HG03565 (cell line): ENCODE measurements at regions not wholly inside any gene's neighbourhood (a gene's known extent, or its start where the extent isn't known, plus 50 kb on each side); places are given as distances from the start of the nearest gene placed in this dataset.

Experiments
- ATAC-seq: cut with Tn5 transposase; IDR thresholded peaks from one replicate; pipeline ENCODE4 v1.9.1; 2021; ENCODE audit warnings: mild to moderate bottlenecking, moderate library complexity; ENCODE audit not compliant: unreplicated experiment

GRCh38 chr1:73953586-73953985, 244.4 kb downstream of the LRRIQ3 start:
- ATAC-seq = no peak

- ATAC-seq = no peak
Observed at GRCh38 chr1:73953186-73953585, 244.8 kb downstream of the LRRIQ3 start.

GRCh38 chr1:73948055-73948454, 249.9 kb downstream of the LRRIQ3 start:
- no peak for ATAC-seq

- no peak for ATAC-seq
Observed at GRCh38 chr1:73947009-73947408, 251.0 kb downstream of the LRRIQ3 start.

- ATAC-seq = no peak
Observed at GRCh38 chr1:73943270-73943669, 254.7 kb downstream of the LRRIQ3 start.

- ATAC-seq = no peak
Observed at GRCh38 chr1:73930293-73930692, 267.7 kb downstream of the LRRIQ3 start.

- ATAC-seq = no peak
Observed at GRCh38 chr1:73914951-73915350, 283.0 kb downstream of the LRRIQ3 start.

- no peak for ATAC-seq
Observed at GRCh38 chr1:73913025-73913424, 285.0 kb downstream of the LRRIQ3 start.

- no peak for ATAC-seq
Observed at GRCh38 chr1:73911849-73912248, 286.1 kb downstream of the LRRIQ3 start.

GRCh38 chr1:73910466-73910865, 287.5 kb downstream of the LRRIQ3 start:
- ATAC-seq = no peak

GRCh38 chr1:73910062-73910461, 287.9 kb downstream of the LRRIQ3 start:
- ATAC-seq = no peak

GRCh38 chr1:73909043-73909562, 288.9 kb downstream of the LRRIQ3 start:
- ATAC-seq = no peak

GRCh38 chr1:73907051-73907450, 290.9 kb downstream of the LRRIQ3 start:
- ATAC-seq = no peak

- ATAC-seq = no peak
Observed at GRCh38 chr1:73903092-73903491, 294.9 kb downstream of the LRRIQ3 start.

GRCh38 chr1:73901738-73902137, 296.2 kb downstream of the LRRIQ3 start:
- ATAC-seq = no peak

GRCh38 chr1:73899311-73899710, 298.7 kb downstream of the LRRIQ3 start:
- no peak for ATAC-seq

- ATAC-seq = no peak
Observed at GRCh38 chr1:73898540-73898939, 299.4 kb downstream of the LRRIQ3 start.

- no peak for ATAC-seq
Observed at GRCh38 chr1:73887412-73887811, 310.6 kb downstream of the LRRIQ3 start.

GRCh38 chr1:73886716-73887115, 311.3 kb downstream of the LRRIQ3 start:
- no peak for ATAC-seq

- no peak for ATAC-seq
Observed at GRCh38 chr1:73874806-73875205, 323.2 kb downstream of the LRRIQ3 start.

GRCh38 chr1:73868810-73869336, 329.1 kb downstream of the LRRIQ3 start:
- ATAC-seq = no peak

GRCh38 chr1:73862355-73862754, 335.6 kb downstream of the LRRIQ3 start:
- ATAC-seq = no peak

- no peak for ATAC-seq
Observed at GRCh38 chr1:73860421-73860950, 337.5 kb downstream of the LRRIQ3 start.
